Aorta (tissue), 5 donors: ENCODE measurements at regions not wholly inside any gene's neighbourhood (a gene's known extent, or its start where the extent isn't known, plus 50 kb on each side); places are given as distances from the start of the nearest gene placed in this dataset.

Experiments used
- ATAC-seq: fragments of 200-7000 bp; cut with Tn5 transposase; one replicate; pipeline ENCODE4 v1.9.1; 2022; ENCODE audit warnings: moderate library complexity; ENCODE audit not compliant: low FRiP score
- DNase-seq, 2 donors: peaks; one replicate each; pipeline ENCODE4 v3.0.0-alpha.2; 2020
- H3K27ac ChIP-seq, 2 donors: one replicate each; pipeline ENCODE4 v1.5.1; 2013; ENCODE audit warnings: low read length in 2 of 2, mild to moderate bottlenecking in 2 of 2, moderate library complexity in 2 of 2, control low read depth in 1 of 2, inconsistent platforms in 1 of 2, low read depth in 1 of 2
- H3K27me3 ChIP-seq, 2 donors: one replicate each; pipeline ENCODE4 v1.6.1; 2013; ENCODE audit warnings: control low read depth in 1 of 2, low read length in 1 of 2, mild to moderate bottlenecking in 1 of 2, moderate library complexity in 1 of 2; ENCODE audit not compliant: insufficient read depth in 2 of 2, control insufficient read depth in 1 of 2
- H3K36me3 ChIP-seq, 2 donors: one replicate each; pipeline ENCODE4 v1.6.1; 2013; ENCODE audit warnings: control low read depth in 1 of 2, low read length in 1 of 2, mild to moderate bottlenecking in 1 of 2; ENCODE audit not compliant: insufficient read depth in 2 of 2, control insufficient read depth in 1 of 2
- H3K4me1 ChIP-seq, 2 donors: one replicate each; pipeline ENCODE4 v1.6.1; 2013; ENCODE audit warnings: low read length in 2 of 2, control low read depth in 1 of 2, mild to moderate bottlenecking in 1 of 2, moderate library complexity in 1 of 2; ENCODE audit not compliant: insufficient read depth in 2 of 2, control insufficient read depth in 1 of 2
- H3K4me3 ChIP-seq, 2 donors: one replicate each; pipeline ENCODE4 v1.5.1; 2013; ENCODE audit warnings: low read length in 2 of 2, control low read depth in 1 of 2, mild to moderate bottlenecking in 1 of 2
- H3K9me3 ChIP-seq: one replicate; pipeline ENCODE4 v1.6.1; 2013; ENCODE audit warnings: mild to moderate bottlenecking, low read length; ENCODE audit not compliant: control insufficient read depth
- WGBS, 2 donors: extraction: QIAGEN DNeasy Blood & Tissue Kit; methylation state at CpG; one replicate each; pipeline ENCODE4 v1.1.7; 2013; 5-methylcytosine and 5-hydroxymethylcytosine counted together
- intact Hi-C, 2 donors: fragments of 100-400 bp; cut with DNase I; formaldehyde crosslinking; loops; one replicate each; pipeline versions ENCODE4 v1.14.2 to v1.15.0; 2022
- donor health status: healthy with polysubstance abuse.
- donor health status: Bipolar disorder and iron deficiency.
- donor health status: DM: no; HTN: no; CAD: no.
- donor health status: DM: no; HTN: no; CAD: no.
- donor health status: DM: yes; HTN: yes; CAD: no.

DNA sequence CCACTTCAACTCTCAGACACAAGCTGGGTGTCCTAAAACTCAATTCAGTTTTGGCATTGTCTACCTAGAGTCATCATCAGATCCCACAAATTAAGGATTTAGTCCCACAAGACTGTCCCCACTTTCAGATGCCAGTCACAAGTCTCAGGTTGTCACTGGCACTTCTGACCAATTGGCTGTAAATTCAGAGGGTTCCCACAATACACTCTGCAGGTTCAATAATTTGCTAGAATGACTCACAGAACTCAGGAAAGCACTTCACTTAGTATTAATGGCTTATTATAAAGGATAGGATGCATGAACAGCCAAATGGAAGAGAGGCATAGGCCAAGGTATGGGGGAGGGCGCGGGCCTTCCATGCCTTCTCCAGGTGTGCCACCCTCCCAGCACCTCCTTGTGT is 209.1 kb downstream of the SREK1 start:
- intact Hi-C loops, result no loop called here
- ATAC-seq (no peak), DNase-seq (no peak)
- WGBS, 2 donors, result 96 to 100% methylated on average over 2 of the region's 2 CpGs
- Histone ChIP-seq H3K36me3 (no peaks in the 10 kb centered on the region), H3K4me3 (no peak overlapping the region), H3K27me3 (no peaks in the 10 kb centered on the region), H3K27ac (no peak overlapping the region), H3K4me1 (no peaks in the 10 kb centered on the region), H3K9me3 (no peaks in the 10 kb centered on the region)

DNA sequence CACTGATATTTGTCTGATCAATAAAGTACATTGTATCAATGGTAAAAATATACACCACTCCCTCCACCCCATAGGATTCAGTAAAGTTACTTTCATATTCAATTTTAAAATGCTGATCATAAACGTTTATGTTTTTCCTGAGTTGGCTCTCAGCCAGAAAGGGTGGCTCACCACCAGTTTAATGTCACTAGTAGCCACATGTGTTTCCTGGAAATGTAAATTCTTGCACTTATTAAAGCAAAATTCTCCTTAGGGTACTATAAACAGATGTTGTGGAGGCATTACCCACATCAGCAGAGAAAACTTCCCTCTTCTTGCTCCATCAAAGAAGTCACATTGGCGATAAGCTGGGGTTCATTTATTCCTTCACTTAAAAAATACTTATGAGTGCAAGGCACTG is 210.3 kb downstream of the SREK1 start:
- DNase-seq (no peak), ATAC-seq (no peak)
- no peaks in the 10 kb centered on the region for H3K36me3 ChIP-seq
- no peak overlapping the region for H3K4me3 ChIP-seq
- no peaks in the 10 kb centered on the region for H3K27me3 ChIP-seq
- no peak overlapping the region for H3K27ac ChIP-seq
- H3K4me1 ChIP-seq, result no peaks in the 10 kb centered on the region
- intact Hi-C loops, result no loop called here
- no peaks in the 10 kb centered on the region for H3K9me3 ChIP-seq
- 61 to 64% methylated on average over 2 of the region's 2 CpGs for WGBS, 2 donors

DNA sequence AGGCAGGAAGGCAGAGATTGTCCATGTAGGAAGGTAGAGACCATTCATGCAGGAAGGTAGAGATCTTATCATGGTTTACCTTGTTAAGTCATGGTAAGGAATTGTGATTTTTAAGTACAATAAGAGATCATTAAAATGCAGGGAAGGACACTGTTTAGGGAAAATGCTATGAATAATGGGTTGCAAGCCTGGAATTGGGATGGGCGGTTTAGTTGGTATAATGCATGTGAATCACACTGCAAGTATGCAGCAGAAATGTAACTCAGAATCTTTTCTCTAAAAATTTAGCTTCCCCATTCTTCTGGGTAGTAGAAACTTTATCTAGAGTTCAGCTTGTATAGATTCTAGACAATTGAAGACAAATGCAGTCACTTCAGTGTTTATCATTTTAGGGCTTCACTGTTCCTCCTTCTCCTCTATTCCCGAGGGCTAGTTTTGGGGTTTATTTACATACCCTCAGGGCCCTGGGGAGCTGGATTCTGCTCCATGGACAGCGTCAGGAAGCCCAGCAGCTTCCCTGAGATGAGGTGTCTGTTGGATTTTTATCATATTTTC is 212.0 kb downstream of the SREK1 start:
- Histone ChIP-seq H3K4me1 (no peaks in the 10 kb centered on the region), H3K27me3 (no peaks in the 10 kb centered on the region)
- intact Hi-C loops, result no loop called here

DNA sequence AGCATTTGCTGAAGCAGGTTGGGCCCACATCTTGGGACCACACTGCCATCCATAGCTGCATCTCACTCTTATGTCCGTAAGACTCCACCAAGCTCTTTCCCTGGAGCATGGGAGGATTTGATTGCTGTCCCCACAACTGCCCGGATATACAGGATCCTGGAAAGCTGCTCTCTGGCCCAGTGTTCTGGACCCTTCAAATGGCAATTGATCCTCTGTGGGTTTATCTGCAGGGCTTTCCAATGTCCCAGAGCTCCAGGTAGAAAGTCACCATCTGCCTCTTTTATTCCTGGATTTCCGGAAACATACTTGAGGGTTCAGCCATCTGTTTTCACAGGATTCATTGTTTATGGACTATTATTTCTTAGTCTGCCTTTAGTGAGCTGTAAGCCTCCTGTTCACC is 214.6 kb downstream of the SREK1 start:
- Histone ChIP-seq H3K9me3 (no peaks in the 10 kb centered on the region), H3K27ac (no peak overlapping the region), H3K27me3 (no peaks in the 10 kb centered on the region), H3K4me1 (no peaks in the 10 kb centered on the region), H3K4me3 (no peak overlapping the region), H3K36me3 (no peaks in the 10 kb centered on the region)
- DNase-seq (no peak), ATAC-seq (no peak)
- WGBS, 2 donors, result 97% methylated on average over 3 of the region's 3 CpGs
- intact Hi-C loops, result no loop called here

More for the DNA sequence above, 212.0 kb downstream of the SREK1 start:
- no peaks in the 10 kb centered on the region for H3K36me3 ChIP-seq
- no peak for DNase-seq
- no peak overlapping the region for H3K4me3 ChIP-seq
- no peak for ATAC-seq
- H3K27ac ChIP-seq, result no peak overlapping the region
- 72 to 77% methylated on average over 3 of the region's 3 CpGs for WGBS, 2 donors
- H3K9me3 ChIP-seq, result no peaks in the 10 kb centered on the region

DNA sequence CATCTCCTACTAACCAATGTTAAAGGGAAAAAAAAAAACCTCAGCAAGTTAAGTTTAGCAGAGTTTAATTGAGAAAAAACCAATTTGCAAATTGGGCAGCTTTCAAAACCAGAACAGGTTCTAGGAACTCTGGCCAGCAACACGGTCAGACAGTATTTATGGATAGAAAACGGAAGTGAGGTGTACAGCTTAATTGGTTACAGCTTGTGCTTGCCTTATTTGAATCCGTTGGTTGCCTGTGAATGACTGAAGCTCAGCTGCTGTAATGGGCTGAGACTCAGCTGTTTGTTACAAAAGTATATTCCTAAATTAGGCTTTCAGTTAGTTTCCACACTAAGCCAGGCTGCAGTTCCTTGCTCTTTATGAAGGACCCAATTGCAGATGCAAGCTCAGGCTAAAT is 217.0 kb downstream of the SREK1 start:
- Histone ChIP-seq H3K27me3 (no peaks in the 10 kb centered on the region), H3K4me3 (no peak overlapping the region), H3K36me3 (no peaks in the 10 kb centered on the region), H3K4me1 (no peaks in the 10 kb centered on the region), H3K27ac (no peak overlapping the region), H3K9me3 (no peaks in the 10 kb centered on the region)
- DNase-seq (no peak), ATAC-seq (no peak)
- intact Hi-C loops, result no loop called here
- 54 to 64% methylated on average over 3 of the region's 3 CpGs for WGBS, 2 donors

DNA sequence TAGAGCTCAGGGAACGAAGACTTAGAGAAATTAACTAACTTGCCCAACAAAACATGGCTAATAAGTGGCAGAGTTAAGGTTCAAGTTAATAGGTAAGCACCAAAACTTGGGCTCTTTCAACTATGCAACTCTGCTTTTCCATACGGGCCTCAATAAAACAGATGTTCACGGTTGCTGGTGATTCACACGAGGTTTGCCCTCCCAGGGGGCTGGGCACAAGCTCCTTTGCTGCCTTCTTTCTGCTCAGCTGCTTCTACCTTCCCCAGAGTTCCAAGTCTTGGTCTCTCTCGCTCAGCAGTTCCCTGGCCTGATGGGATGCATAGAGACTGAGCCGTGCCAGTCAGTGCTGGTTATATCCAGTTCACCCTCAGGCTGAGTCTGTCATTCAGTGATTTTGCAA is 217.9 kb downstream of the SREK1 start:
- no peaks in the 10 kb centered on the region for H3K36me3 ChIP-seq
- no peaks in the 10 kb centered on the region for H3K27me3 ChIP-seq
- WGBS, 2 donors, result 78% methylated on average over 6 of the region's 6 CpGs
- DNase-seq (no peak), ATAC-seq (no peak)
- intact Hi-C loops, result no loop called here
- no peaks in the 10 kb centered on the region for H3K4me1 ChIP-seq
- H3K9me3 ChIP-seq, result no peaks in the 10 kb centered on the region
- no peak overlapping the region for H3K27ac ChIP-seq
- H3K4me3 ChIP-seq, result no peak overlapping the region

DNA sequence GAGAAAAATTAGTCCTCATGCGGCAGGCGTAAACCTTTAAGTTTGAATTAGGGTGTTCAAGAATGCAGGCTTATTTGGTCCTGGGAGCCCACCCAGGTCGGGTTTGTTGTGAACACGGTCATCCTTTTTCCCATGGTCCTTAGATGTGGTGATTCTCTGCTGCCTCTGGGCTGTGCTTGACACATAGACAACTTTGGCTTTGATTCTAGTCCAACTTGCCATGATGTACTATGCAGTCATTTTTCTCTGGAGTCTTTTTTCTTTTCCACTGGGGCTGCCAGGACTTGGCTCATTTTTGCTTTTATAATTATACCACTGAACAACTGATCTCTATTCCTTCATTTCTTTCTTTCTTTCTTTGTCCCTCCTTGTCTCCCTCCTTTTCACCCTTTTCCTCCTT is 218.6 kb downstream of the SREK1 start:
- no peak overlapping the region for H3K27ac ChIP-seq
- no peak for ATAC-seq
- no peaks in the 10 kb centered on the region for H3K4me1 ChIP-seq
- H3K36me3 ChIP-seq, result no peaks in the 10 kb centered on the region
- no peaks in the 10 kb centered on the region for H3K27me3 ChIP-seq
- no peak overlapping the region for H3K4me3 ChIP-seq
- WGBS, 2 donors, result 55 to 71% methylated on average over 4 of the region's 4 CpGs
- no peaks in the 10 kb centered on the region for H3K9me3 ChIP-seq
- DNase-seq, result no peak
- intact Hi-C loops, result no loop called here

DNA sequence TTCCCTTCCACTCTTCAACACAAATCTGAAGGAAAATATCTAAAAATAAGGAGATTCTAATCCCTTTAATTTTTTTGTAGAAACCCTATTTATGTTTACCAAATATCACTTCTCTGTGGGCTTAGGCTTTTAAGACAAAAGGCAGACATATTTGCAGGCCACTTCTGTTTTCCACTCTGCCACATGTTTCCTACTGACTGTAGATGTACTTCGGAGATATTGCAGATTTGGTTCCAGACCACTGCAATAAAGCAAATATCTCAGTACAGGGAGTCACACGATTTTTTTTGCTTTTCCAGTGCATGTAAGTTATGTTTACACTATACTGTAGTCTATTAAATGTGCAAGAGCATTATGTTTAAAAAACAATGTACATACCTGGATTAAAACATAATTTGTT is 219.0 kb downstream of the SREK1 start:
- 45% methylated on average over 2 of the region's 2 CpGs for WGBS, 2 donors
- Histone ChIP-seq H3K36me3 (no peaks in the 10 kb centered on the region), H3K27me3 (no peaks in the 10 kb centered on the region), H3K27ac (no peak overlapping the region), H3K4me1 (no peaks in the 10 kb centered on the region), H3K4me3 (no peak overlapping the region), H3K9me3 (no peaks in the 10 kb centered on the region)
- intact Hi-C loops, result no loop called here
- DNase-seq (no peak), ATAC-seq (no peak)

DNA sequence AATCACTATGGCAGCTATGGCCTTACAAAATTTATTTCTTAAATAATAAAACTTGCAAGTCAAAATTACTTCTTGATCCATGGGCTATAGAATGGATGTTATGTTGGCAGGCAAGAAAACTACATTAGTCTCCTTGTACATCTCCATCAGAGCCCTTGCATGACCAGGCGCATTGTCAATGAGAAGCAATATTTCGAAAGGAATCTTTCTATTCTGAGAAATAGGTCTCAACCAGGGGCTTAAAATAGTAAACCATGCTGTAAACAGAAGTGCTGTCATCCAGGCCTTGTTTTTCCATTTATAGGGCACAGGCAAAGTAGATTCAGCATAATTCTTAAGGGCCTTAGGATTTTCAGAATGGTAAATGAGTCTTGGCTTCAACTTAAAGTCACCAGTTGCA is 220.1 kb downstream of the SREK1 start:
- no peak for ATAC-seq
- WGBS, 2 donors, result 90 to 94% methylated on average over 2 of the region's 2 CpGs
- H3K27ac ChIP-seq, result no peak overlapping the region
- no peak overlapping the region for H3K4me3 ChIP-seq
- H3K36me3 ChIP-seq, result no peaks in the 10 kb centered on the region
- intact Hi-C loops, result no loop called here
- no peaks in the 10 kb centered on the region for H3K4me1 ChIP-seq
- DNase-seq, result no peak
- no peaks in the 10 kb centered on the region for H3K9me3 ChIP-seq
- H3K27me3 ChIP-seq, result no peaks in the 10 kb centered on the region
